K562 (cell line): ENCODE measurements at regions not wholly inside any gene's neighbourhood (a gene's known extent, or its start where the extent isn't known, plus 50 kb on each side); places are given as distances from the start of the nearest gene placed in this dataset.

ENCODE experiments used
- ATAC-seq: fragments of 200-7000 bp; cut with Tn5 transposase; 3 replicates; pipeline ENCODE4 v1.9.1; 2020; ENCODE audit warnings: moderate library complexity
- BruUV-seq: library from RNA; stranded (reverse); fragments of 400-500 nt; replicated peaks from 2 replicates; lab custom pipeline; 2021; lab: Mats Ljungman, UMichigan
- CTCF ChIA-PET: fragments of 300-600 bp; formaldehyde crosslinking; extraction: SDS; loops from one replicate; lab custom pipeline; 2021; ENCODE audit warnings: low intra/inter-chr PET ratio; lab: Yijun Ruan, JAX
- POLR2A ChIA-PET: fragments of 300-600, 350-650 bp; sonication (Branson Sonifier 250); formaldehyde crosslinking; extraction: SDS; loops from one replicate; lab custom pipeline; 2021; ENCODE audit warnings: antibody characterized with exemption, inconsistent platforms; lab: Yijun Ruan, JAX
- DNase-seq, 4 experiments: peaks; one replicate each; pipeline versions ENCODE4 v3.0.0 to v3.0.0-alpha.2; 2011 to 2018; ENCODE audit warnings: low spot score in 3 of 4, mixed read lengths in 3 of 4; ENCODE audit errors: extremely low read depth in 1 of 4
- FAIRE-seq: peaks from 2 replicates; lab custom pipeline; 2011; peaks lifted over from hg19 to GRCh38; lab: Jason Lieb, UNC
- H2AFZ ChIP-seq: 2 replicates; pipeline ENCODE4 v1.6.0; 2011; ENCODE audit warnings: low read depth, low read length, control low read depth, inconsistent platforms
- H3K27ac ChIP-seq: fragments of 200-600 bp; 3 replicates; pipeline ENCODE4 v1.8.0; 2011; ENCODE audit warnings: low read depth, mild to moderate bottlenecking, control low read depth, inconsistent platforms, low read length, moderate library complexity, mixed read lengths; ENCODE audit errors: extremely low read depth
- H3K27me3 ChIP-seq, 2 experiments: fragments of 300-600 bp in 1 of 2; 2 replicates in 1 of 2; 3 replicates in 1 of 2; pipeline versions ENCODE4 v1.6.0 to v1.8.0; 2011; ENCODE audit warnings: inconsistent platforms in 2 of 2, low read length in 2 of 2, mild to moderate bottlenecking in 1 of 2, mixed read lengths in 1 of 2, moderate library complexity in 1 of 2; ENCODE audit not compliant: control insufficient read depth in 2 of 2, insufficient read depth in 2 of 2
- H3K36me3 ChIP-seq: fragments of 300-600 bp; 3 replicates; pipeline ENCODE4 v1.8.0; 2011; ENCODE audit warnings: mild to moderate bottlenecking, low read length, inconsistent platforms; ENCODE audit not compliant: control insufficient read depth, insufficient read depth
- H3K4me1 ChIP-seq, 2 experiments: fragments of 200-600 bp in 1 of 2; replicated peaks in 1 of 2; 2 replicates in 1 of 2; 3 replicates in 1 of 2; pipeline versions ENCODE4 v1.5.1 to v1.8.0; 2011; ENCODE audit warnings: inconsistent platforms in 2 of 2, low read length in 2 of 2, mild to moderate bottlenecking in 1 of 2, mixed read lengths in 1 of 2, moderate library complexity in 1 of 2; ENCODE audit not compliant: control insufficient read depth in 2 of 2, insufficient read depth in 2 of 2
- H3K4me2 ChIP-seq: 2 replicates; pipeline ENCODE4 v1.6.1; 2011; ENCODE audit warnings: low read length, control low read depth, inconsistent platforms, mixed read lengths; ENCODE audit not compliant: insufficient read depth
- H3K4me3 ChIP-seq: fragments of 200-600 bp; sonication (generic), shearing (Covaris generic); 2 replicates; pipeline ENCODE4 v1.5.1; 2016; ENCODE audit warnings: control low read depth, inconsistent platforms
- H3K79me2 ChIP-seq: fragments of 200-600 bp; 3 replicates; pipeline ENCODE4 v1.8.0; 2011; ENCODE audit warnings: low read length, inconsistent platforms; ENCODE audit not compliant: control insufficient read depth, insufficient read depth
- H3K9ac ChIP-seq, 2 experiments: 2 replicates each; pipeline versions ENCODE4 v1.6.0 to v1.6.1; 2011; ENCODE audit warnings: low read depth in 2 of 2, low read length in 2 of 2, control low read depth in 1 of 2, inconsistent platforms in 1 of 2, mild to moderate bottlenecking in 1 of 2, mixed read lengths in 1 of 2; ENCODE audit not compliant: insufficient read depth in 1 of 2
- H3K9me1 ChIP-seq: one replicate; pipeline ENCODE4 v1.6.0; 2011; ENCODE audit warnings: inconsistent platforms, mild to moderate bottlenecking, low read length, moderate library complexity; ENCODE audit not compliant: control insufficient read depth, insufficient read depth
- H3K9me3 ChIP-seq: replicated peaks from 2 replicates; pipeline ENCODE4 v1.5.1; 2011; ENCODE audit warnings: low read depth, low read length, inconsistent platforms; ENCODE audit not compliant: control insufficient read depth, insufficient read depth
- H4K20me1 ChIP-seq: replicated peaks from 2 replicates; pipeline ENCODE4 v1.6.1; 2011; ENCODE audit warnings: low read length, inconsistent platforms, mixed read lengths; ENCODE audit not compliant: control insufficient read depth, insufficient read depth
- FOXA1 ChIP-seq: fragments of 450-650 bp; IDR thresholded peaks from 2 replicates; pipeline ENCODE4 v1.6.1; 2016; ENCODE audit warnings: mild to moderate bottlenecking, borderline replicate concordance
- HDAC1 ChIP-seq, 2 experiments: fragments of 450-650 bp; IDR thresholded peaks; 2 replicates each; pipeline ENCODE4 v1.6.1; 2016 to 2017; ENCODE audit warnings: inconsistent platforms in 1 of 2, mild to moderate bottlenecking in 1 of 2, moderate library complexity in 1 of 2
- NFE2 ChIP-seq: IDR thresholded peaks from 2 replicates; pipeline ENCODE4 v1.6.1; 2014; ENCODE audit warnings: antibody characterized with exemption, low read depth
- PKNOX1 ChIP-seq: fragments of 450-650 bp; IDR thresholded peaks from 2 replicates; pipeline ENCODE4 v1.6.1; 2016
- RFX5 ChIP-seq: IDR thresholded peaks from 2 replicates; pipeline ENCODE4 v1.6.1; 2011; ENCODE audit warnings: low read depth, mild to moderate bottlenecking, improper control_type of control experiment, low read length
- SMARCA5 ChIP-seq: fragments of 450-650 bp; IDR thresholded peaks from 2 replicates; pipeline ENCODE4 v1.6.1; 2016
- XRCC4 ChIP-seq: IDR thresholded peaks from one replicate; pipeline ENCODE4 v1.6.1; 2011; ENCODE audit not compliant: insufficient read depth, insufficient read length; ENCODE audit errors: extremely low read depth
- ZNF184 ChIP-seq: sonication (generic); formaldehyde crosslinking; IDR thresholded peaks from 2 replicates; pipeline ENCODE4 v1.5.0; 2020; ENCODE audit warnings: missing genetic modification reagents
- ZNF354B ChIP-seq: fragments of 250-450 bp; sonication (Bioruptor Pico); IDR thresholded peaks from 2 replicates; pipeline ENCODE4 v1.4.0; 2020
- WGBS: fragments of 100-300 bp; shearing (Covaris generic); methylation state at CpG from one replicate; pipeline ENCODE4 v1.1.6; 2016; ENCODE audit warnings: low coverage, mixed read lengths; ENCODE audit not compliant: insufficient coverage; ENCODE audit errors: missing lambda C conversion rate; 5-methylcytosine and 5-hydroxymethylcytosine counted together
- in situ Hi-C: fragments of 300-500 bp; cut with MboI; formaldehyde crosslinking; loops from 4 replicates; pipeline ENCODE4 v1.15.0; 2018; ENCODE audit warnings: inconsistent platforms, mixed read lengths
- intact Hi-C: fragments of 100-400 bp; cut with micrococcal nuclease; formaldehyde crosslinking; loops from 2 replicates; pipeline ENCODE4 v1.14.2; 2022
- TF ChIP-seq, protein P1 (sequence below): fragments of 450-650 bp; IDR thresholded peaks from 2 replicates; pipeline ENCODE4 v1.6.1; 2016; ENCODE audit warnings: borderline replicate concordance
- TF ChIP-seq, protein P2 (sequence below): sonication (generic); formaldehyde crosslinking; IDR thresholded peaks from 2 replicates; pipeline ENCODE4 v1.9.0; 2022; ENCODE audit warnings: mild to moderate bottlenecking, missing genetic modification reagents
- TF ChIP-seq, protein P3 (sequence below): fragments of 250-450 bp; sonication (Bioruptor Pico); IDR thresholded peaks from 2 replicates; pipeline ENCODE4 v1.4.0; 2020
- TF ChIP-seq, protein P4 (sequence below): fragments of 450-650 bp; formaldehyde crosslinking; IDR thresholded peaks from 2 replicates; pipeline ENCODE4 v1.4.0; 2020; ENCODE audit warnings: mild to moderate bottlenecking, moderate library complexity

- TF ChIP-seq RFX5: no peak
- no peak for TF ChIP-seq HDAC1 (IDR thresholded peaks at IDR 0.05)
- no peak for TF ChIP-seq FOXA1
- no peak for TF ChIP-seq NFE2
- TF ChIP-seq SMARCA5: no peak
- TF ChIP-seq, protein P1, sequence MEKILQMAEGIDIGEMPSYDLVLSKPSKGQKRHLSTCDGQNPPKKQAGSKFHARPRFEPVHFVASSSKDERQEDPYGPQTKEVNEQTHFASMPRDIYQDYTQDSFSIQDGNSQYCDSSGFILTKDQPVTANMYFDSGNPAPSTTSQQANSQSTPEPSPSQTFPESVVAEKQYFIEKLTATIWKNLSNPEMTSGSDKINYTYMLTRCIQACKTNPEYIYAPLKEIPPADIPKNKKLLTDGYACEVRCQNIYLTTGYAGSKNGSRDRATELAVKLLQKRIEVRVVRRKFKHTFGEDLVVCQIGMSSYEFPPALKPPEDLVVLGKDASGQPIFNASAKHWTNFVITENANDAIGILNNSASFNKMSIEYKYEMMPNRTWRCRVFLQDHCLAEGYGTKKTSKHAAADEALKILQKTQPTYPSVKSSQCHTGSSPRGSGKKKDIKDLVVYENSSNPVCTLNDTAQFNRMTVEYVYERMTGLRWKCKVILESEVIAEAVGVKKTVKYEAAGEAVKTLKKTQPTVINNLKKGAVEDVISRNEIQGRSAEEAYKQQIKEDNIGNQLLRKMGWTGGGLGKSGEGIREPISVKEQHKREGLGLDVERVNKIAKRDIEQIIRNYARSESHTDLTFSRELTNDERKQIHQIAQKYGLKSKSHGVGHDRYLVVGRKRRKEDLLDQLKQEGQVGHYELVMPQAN: no peak
- TF ChIP-seq, protein P2, sequence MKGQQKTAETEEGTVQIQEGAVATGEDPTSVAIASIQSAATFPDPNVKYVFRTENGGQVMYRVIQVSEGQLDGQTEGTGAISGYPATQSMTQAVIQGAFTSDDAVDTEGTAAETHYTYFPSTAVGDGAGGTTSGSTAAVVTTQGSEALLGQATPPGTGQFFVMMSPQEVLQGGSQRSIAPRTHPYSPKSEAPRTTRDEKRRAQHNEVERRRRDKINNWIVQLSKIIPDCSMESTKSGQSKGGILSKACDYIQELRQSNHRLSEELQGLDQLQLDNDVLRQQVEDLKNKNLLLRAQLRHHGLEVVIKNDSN: no peak
- TF ChIP-seq, protein P3, sequence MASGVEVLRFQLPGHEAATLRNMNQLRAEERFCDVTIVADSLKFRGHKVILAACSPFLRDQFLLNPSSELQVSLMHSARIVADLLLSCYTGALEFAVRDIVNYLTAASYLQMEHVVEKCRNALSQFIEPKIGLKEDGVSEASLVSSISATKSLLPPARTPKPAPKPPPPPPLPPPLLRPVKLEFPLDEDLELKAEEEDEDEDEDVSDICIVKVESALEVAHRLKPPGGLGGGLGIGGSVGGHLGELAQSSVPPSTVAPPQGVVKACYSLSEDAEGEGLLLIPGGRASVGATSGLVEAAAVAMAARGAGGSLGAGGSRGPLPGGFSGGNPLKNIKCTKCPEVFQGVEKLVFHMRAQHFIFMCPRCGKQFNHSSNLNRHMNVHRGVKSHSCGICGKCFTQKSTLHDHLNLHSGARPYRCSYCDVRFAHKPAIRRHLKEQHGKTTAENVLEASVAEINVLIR (CRISPR knock-in tag): no peak
- TF ChIP-seq, protein P4, sequence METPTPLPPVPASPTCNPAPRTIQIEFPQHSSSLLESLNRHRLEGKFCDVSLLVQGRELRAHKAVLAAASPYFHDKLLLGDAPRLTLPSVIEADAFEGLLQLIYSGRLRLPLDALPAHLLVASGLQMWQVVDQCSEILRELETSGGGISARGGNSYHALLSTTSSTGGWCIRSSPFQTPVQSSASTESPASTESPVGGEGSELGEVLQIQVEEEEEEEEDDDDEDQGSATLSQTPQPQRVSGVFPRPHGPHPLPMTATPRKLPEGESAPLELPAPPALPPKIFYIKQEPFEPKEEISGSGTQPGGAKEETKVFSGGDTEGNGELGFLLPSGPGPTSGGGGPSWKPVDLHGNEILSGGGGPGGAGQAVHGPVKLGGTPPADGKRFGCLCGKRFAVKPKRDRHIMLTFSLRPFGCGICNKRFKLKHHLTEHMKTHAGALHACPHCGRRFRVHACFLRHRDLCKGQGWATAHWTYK (CRISPR knock-in tag): no peak
- TF ChIP-seq PKNOX1: no peak
- TF ChIP-seq ZNF354B (CRISPR knock-in tag): no peak
- no peak for TF ChIP-seq XRCC4
- TF ChIP-seq ZNF184 (CRISPR knock-in tag): no peak
- no peak overlapping the region for H3K9ac ChIP-seq
- 0% methylated on average over 2 of the region's 2 CpGs for whole genome bisulfite sequencing
- no peak overlapping the region for H2AFZ ChIP-seq
- BruUV-seq: no TSS peak
- H4K20me1 ChIP-seq: no peaks in the 10 kb centered on the region
- no peak overlapping the region for H3K4me3 ChIP-seq
- H3K36me3 ChIP-seq: no peaks in the 10 kb centered on the region
- no peaks in the 10 kb centered on the region for H3K9me1 ChIP-seq
- H3K79me2 ChIP-seq: no peaks in the 10 kb centered on the region
- in situ Hi-C loops (no loop called here), intact Hi-C loops (no loop called here)
- no peaks in the 10 kb centered on the region for H3K27me3 ChIP-seq
- no peak for DNase-seq
- no peak overlapping the region for H3K4me2 ChIP-seq
- no peaks in the 10 kb centered on the region for H3K9me3 ChIP-seq
- ChIA-PET CTCF (no interaction called here), POLR2A (no interaction called here)
- H3K27ac ChIP-seq: no peak overlapping the region
- no peak for ATAC-seq
- no peak for FAIRE-seq
- no peaks in the 10 kb centered on the region for H3K4me1 ChIP-seq
These were observed 293.8 kb downstream of the NXPE2 start for GRCh38 chr11:114972105-114972504.
